Transverse colon (tissue), 4 donors: ENCODE measurements at regions not wholly inside any gene's neighbourhood (a gene's known extent, or its start where the extent isn't known, plus 50 kb on each side); places are given as distances from the start of the nearest gene placed in this dataset.
A peak's percentile ranks its signal among the peaks of the same experiment; 100 is the strongest.

Experiments
- DNase-seq: peaks from one replicate; pipeline ENCODE4 v3.0.0-alpha.2; 2019
- H3K27ac ChIP-seq, 4 donors: fragments of 200-600 bp; sonication (generic); 2 replicates each; pipeline ENCODE4 v1.5.1; 2016 to 2018; ENCODE audit warnings: inconsistent platforms in 4 of 4
- H3K27me3 ChIP-seq: fragments of 200-600 bp; sonication (generic); 2 replicates; pipeline ENCODE4 v1.5.1; 2017; ENCODE audit warnings: inconsistent platforms
- H3K36me3 ChIP-seq, 4 donors: fragments of 200-600 bp; sonication (generic); 2 replicates each; pipeline ENCODE4 v1.5.1; 2017 to 2019; ENCODE audit warnings: inconsistent platforms in 4 of 4
- H3K4me1 ChIP-seq, 4 donors: fragments of 200-600 bp; sonication (generic); 2 replicates each; pipeline ENCODE4 v1.5.1; 2017 to 2020; ENCODE audit warnings: inconsistent platforms in 4 of 4
- H3K4me3 ChIP-seq, 4 donors: fragments of 200-600 bp; sonication (generic); 1 replicate in 1 of 4; 2 replicates in 3 of 4; pipeline versions ENCODE4 v1.5.1 to v1.6.1; 2017 to 2019; ENCODE audit warnings: inconsistent platforms in 4 of 4
- H3K9me3 ChIP-seq, 2 donors: fragments of 200-600 bp; sonication (generic); 2 replicates each; pipeline ENCODE4 v1.5.1; 2017 to 2019; ENCODE audit warnings: inconsistent platforms in 2 of 2
- EP300 ChIP-seq: sonication (generic); formaldehyde crosslinking; IDR thresholded peaks from one replicate; pipeline ENCODE4 v1.6.1; 2017; ENCODE audit warnings: antibody characterized with exemption, low read depth
- POLR2A ChIP-seq: fragments of 450-650 bp; IDR thresholded peaks from one replicate; pipeline ENCODE4 v1.6.1; 2016; ENCODE audit warnings: antibody characterized with exemption, mild to moderate bottlenecking, moderate library complexity
- POLR2AphosphoS5 ChIP-seq, 3 donors: sonication (generic); formaldehyde crosslinking; IDR thresholded peaks; one replicate each; pipeline ENCODE4 v1.6.1; 2016; ENCODE audit warnings: antibody characterized with exemption in 3 of 3
- WGBS, 2 donors: methylation state at CpG; one replicate each; pipeline ENCODE4 v1.1.5; 2018; ENCODE audit warnings: low coverage in 1 of 2; 5-methylcytosine and 5-hydroxymethylcytosine counted together
- in situ Hi-C, 4 donors: fragments of 200-750 bp; cut with MboI; loops; one replicate each; pipeline versions ENCODE4 v1.15.0 to v1.15.1; 2017; ENCODE audit warnings: low sequenced_read_pairs in 3 of 4, low pct_ligation_motif_present in 1 of 4, low pct_unique_long_range_greater_than_20kb in 1 of 4
- intact Hi-C: fragments of 100-400 bp; cut with DNase I; formaldehyde crosslinking; loops from one replicate; pipeline ENCODE4 v1.15.1; 2023; ENCODE audit warnings: low total_unique reads
- TF ChIP-seq, protein P1 (sequence below), 5 experiments: fragments of 200-600 bp in 3 of 5; fragments of 450-650 bp in 2 of 5; sonication (generic) in 3 of 5; IDR thresholded peaks; 1 replicate in 2 of 5; 2 replicates in 3 of 5; pipeline ENCODE4 v1.5.1; 2016 to 2017; ENCODE audit warnings: antibody characterized with exemption in 5 of 5, inconsistent platforms in 3 of 5, mild to moderate bottlenecking in 2 of 5, moderate library complexity in 1 of 5

DNA sequence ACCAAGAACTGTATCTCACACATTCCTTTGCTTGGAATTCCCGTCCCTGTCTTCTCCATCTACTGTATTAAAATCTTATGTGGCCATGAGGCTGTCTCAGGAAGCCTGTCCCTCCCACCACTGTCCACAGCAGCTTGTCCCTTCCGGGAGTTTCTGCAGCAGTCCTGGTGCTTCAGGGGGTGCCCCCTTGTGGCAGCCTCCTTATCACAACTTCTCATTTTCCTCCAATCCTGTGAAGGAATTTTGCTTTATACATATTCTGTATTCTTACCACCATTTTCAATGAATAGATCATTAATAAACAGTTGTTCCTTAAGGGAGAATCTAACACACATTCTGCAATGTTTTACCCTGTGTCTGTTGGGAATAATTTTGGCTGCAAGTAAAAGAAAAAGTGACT lies 220.4 kb upstream of the RAG2 start:
- 46% methylated on average over 2 of the region's 2 CpGs; no CpG with 5 or more reads in 1 of the 2 donors for WGBS, 2 donors
- Histone ChIP-seq H3K27me3 (no peaks in the 10 kb centered on the region), H3K27ac (no peak overlapping the region), H3K36me3 (no peaks in the 10 kb centered on the region), H3K9me3 (no peaks in the 10 kb centered on the region), H3K4me1 (no peaks in the 10 kb centered on the region), H3K4me3 (no peak overlapping the region)
- in situ Hi-C loops: no loop called here
- intact Hi-C loops: no loop called here
- DNase-seq: peak; percentile 8
- no peak for TF ChIP-seq POLR2AphosphoS5 (IDR thresholded peaks at IDR 0.05)
- TF ChIP-seq, protein P1, sequence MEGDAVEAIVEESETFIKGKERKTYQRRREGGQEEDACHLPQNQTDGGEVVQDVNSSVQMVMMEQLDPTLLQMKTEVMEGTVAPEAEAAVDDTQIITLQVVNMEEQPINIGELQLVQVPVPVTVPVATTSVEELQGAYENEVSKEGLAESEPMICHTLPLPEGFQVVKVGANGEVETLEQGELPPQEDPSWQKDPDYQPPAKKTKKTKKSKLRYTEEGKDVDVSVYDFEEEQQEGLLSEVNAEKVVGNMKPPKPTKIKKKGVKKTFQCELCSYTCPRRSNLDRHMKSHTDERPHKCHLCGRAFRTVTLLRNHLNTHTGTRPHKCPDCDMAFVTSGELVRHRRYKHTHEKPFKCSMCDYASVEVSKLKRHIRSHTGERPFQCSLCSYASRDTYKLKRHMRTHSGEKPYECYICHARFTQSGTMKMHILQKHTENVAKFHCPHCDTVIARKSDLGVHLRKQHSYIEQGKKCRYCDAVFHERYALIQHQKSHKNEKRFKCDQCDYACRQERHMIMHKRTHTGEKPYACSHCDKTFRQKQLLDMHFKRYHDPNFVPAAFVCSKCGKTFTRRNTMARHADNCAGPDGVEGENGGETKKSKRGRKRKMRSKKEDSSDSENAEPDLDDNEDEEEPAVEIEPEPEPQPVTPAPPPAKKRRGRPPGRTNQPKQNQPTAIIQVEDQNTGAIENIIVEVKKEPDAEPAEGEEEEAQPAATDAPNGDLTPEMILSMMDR (IDR thresholded peaks at IDR 0.05): peak in 1 of 5 experiments; percentile 16
- TF ChIP-seq EP300: no peak
- TF ChIP-seq POLR2A: no peak

DNA sequence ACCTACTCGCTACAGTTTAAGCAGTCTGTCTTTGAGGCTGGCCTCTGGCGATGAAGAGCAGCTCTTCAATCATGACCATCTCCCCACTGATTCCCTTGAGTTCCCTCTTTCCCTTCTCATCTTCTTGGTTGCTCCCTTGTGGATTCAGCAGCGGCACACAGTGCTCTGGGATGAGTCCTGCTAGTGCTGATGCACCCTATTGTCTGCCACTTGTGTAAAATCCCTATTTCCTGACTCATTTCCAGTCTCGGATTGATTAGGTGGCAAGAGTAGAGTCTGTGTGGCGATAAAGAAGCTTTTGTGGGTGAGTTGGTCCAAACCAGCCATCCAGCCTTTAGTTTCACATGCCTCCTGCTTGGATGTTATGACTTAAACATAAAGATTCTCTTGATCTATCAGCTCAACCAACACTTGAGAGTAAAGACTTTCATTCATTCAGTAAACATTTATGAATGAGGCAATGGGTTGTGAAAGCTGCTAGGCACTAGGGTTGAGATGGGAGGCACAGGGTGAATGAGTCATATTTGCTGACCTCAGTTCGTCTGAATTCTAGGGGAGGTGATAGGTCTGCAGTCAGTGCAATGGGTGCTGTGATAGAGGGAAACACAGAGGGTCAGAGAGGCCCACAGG lies 219.4 kb upstream of the RAG2 start:
- in situ Hi-C loops (no loop called here), intact Hi-C loops (no loop called here)
- no peak for TF ChIP-seq POLR2A
- TF ChIP-seq, protein P1 (IDR thresholded peaks at IDR 0.05): no peak
- Histone ChIP-seq H3K9me3 (no peaks in the 10 kb centered on the region), H3K36me3 (no peaks in the 10 kb centered on the region), H3K27me3 (no peaks in the 10 kb centered on the region), H3K27ac (no peak overlapping the region), H3K4me3 (no peak overlapping the region), H3K4me1 (no peaks in the 10 kb centered on the region)
- no peak for DNase-seq
- 72% methylated on average over 6 of the region's 6 CpGs; no CpG with 5 or more reads in 1 of the 2 donors for WGBS, 2 donors

DNA sequence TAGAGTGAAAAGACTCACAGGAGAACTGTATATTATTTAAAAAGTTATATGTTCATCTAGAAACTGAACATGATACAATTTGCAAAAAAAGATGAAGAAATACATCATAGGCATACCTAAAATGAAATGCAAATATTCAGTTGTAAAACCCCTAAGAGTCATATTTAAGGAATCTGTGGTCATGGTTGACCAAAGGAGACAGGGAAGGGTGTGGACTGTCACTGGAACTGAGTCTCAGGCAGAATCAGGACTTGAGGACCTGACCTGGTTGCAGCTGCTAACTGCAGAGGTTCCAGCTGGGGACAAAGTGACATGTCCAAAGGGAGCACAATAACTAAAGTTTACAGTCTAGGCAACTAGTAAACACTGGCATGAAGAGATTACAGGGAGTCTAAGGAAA lies 211.3 kb upstream of the RAG2 start:
- no peak overlapping the region for H3K4me3 ChIP-seq
- no peak for DNase-seq
- in situ Hi-C loops (no loop called here), intact Hi-C loops (no loop called here)
- no peaks in the 10 kb centered on the region for H3K27me3 ChIP-seq
- no peak for TF ChIP-seq POLR2AphosphoS5 (IDR thresholded peaks at IDR 0.05)
- TF ChIP-seq POLR2A: no peak
- TF ChIP-seq, protein P1 (IDR thresholded peaks at IDR 0.05): no peak
- no peak for TF ChIP-seq EP300
- no peaks in the 10 kb centered on the region for H3K4me1 ChIP-seq
- H3K9me3 ChIP-seq: no peaks in the 10 kb centered on the region
- no peak overlapping the region for H3K27ac ChIP-seq
- no peaks in the 10 kb centered on the region for H3K36me3 ChIP-seq

DNA sequence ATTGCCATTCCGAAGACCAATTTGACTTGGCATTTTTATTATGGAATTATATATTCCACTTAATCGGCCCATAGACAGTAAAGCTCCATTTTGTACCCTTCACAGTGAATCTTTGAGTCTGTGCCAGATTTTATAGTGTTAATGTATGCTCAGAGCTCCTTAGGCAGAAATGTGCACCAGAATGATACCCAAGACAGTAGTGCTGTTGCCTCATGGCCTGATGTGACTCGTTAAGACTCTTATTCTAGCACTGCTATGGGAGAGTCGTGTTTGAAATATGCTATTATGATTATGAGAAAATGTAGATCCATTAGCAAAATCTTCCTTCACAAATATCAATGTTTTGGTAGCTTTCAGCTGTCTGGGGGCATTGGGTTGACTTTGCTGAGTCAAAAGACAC lies 209.8 kb upstream of the RAG2 start:
- intact Hi-C loops (no loop called here), in situ Hi-C loops (no loop called here)
- no peak overlapping the region for H3K27ac ChIP-seq
- TF ChIP-seq EP300 (no peak), POLR2A (no peak), POLR2AphosphoS5 (IDR thresholded peaks at IDR 0.05) (no peak)
- TF ChIP-seq, protein P1 (IDR thresholded peaks at IDR 0.05): no peak
- 68 to 74% methylated on average over 3 to 4 of the region's 4 CpGs for WGBS, 2 donors
- H3K4me1 ChIP-seq: no peaks in the 10 kb centered on the region
- no peaks in the 10 kb centered on the region for H3K9me3 ChIP-seq
- H3K27me3 ChIP-seq: no peaks in the 10 kb centered on the region
- DNase-seq: no peak
- H3K4me3 ChIP-seq: no peak overlapping the region
- no peaks in the 10 kb centered on the region for H3K36me3 ChIP-seq
